Endothelial cell of umbilical vein (primary cell): ENCODE measurements at regions not wholly inside any gene's neighbourhood (a gene's known extent, or its start where the extent isn't known, plus 50 kb on each side); places are given as distances from the start of the nearest gene placed in this dataset.

Experiments used
- BruUV-seq: library from RNA; stranded (reverse); fragments of 400-500 nt; replicated peaks from 2 replicates; lab custom pipeline; 2021; lab: Mats Ljungman, UMichigan
- CTCF ChIA-PET: fragments of 300-600, 350-600 bp; sonication (Branson Sonifier 250); formaldehyde crosslinking; loops from one replicate; lab custom pipeline; 2021; ENCODE audit warnings: antibody characterized with exemption, inconsistent platforms; lab: Charles Lee
- POLR2A ChIA-PET: fragments of 300-600, 350-600 bp; sonication (Branson Sonifier 250); formaldehyde crosslinking; loops from one replicate; lab custom pipeline; 2021; ENCODE audit warnings: antibody characterized with exemption, inconsistent platforms; lab: Charles Lee
- DNase-seq: peaks from one replicate; pipeline ENCODE4 v3.0.0-alpha.2; 2011; ENCODE audit warnings: low read depth, low spot score
- FAIRE-seq: peaks from 2 replicates; lab custom pipeline; 2011; peaks lifted over from hg19 to GRCh38; lab: Jason Lieb, UNC
- H2AFZ ChIP-seq: 2 replicates; pipeline ENCODE4 v1.6.0; 2012; ENCODE audit warnings: low read depth, low read length, control low read depth, inconsistent platforms
- H3K27ac ChIP-seq: 2 replicates; pipeline ENCODE4 v1.5.1; 2011; ENCODE audit warnings: low read depth, mild to moderate bottlenecking, control low read depth, low read length, moderate library complexity; ENCODE audit not compliant: insufficient read depth
- H3K27me3 ChIP-seq, 2 experiments: 2 replicates each; pipeline versions ENCODE4 v1.6.0 to v1.6.1; 2011; ENCODE audit warnings: low read length in 2 of 2, mixed read lengths in 1 of 2; ENCODE audit not compliant: control insufficient read depth in 2 of 2, insufficient read depth in 2 of 2
- H3K36me3 ChIP-seq, 2 experiments: 2 replicates in 1 of 2; 3 replicates in 1 of 2; pipeline ENCODE4 v1.5.1; 2011; ENCODE audit warnings: low read length in 2 of 2, mild to moderate bottlenecking in 1 of 2, moderate library complexity in 1 of 2; ENCODE audit not compliant: control insufficient read depth in 2 of 2, insufficient read depth in 2 of 2; ENCODE audit errors: extremely low read depth in 1 of 2
- H3K4me1 ChIP-seq: 3 replicates; pipeline ENCODE4 v1.5.1; 2011; ENCODE audit warnings: mild to moderate bottlenecking, low read length; ENCODE audit not compliant: control insufficient read depth, insufficient read depth; ENCODE audit errors: extremely low read depth
- H3K4me2 ChIP-seq: 2 replicates; pipeline ENCODE4 v1.6.1; 2011; ENCODE audit warnings: low read length, control low read depth, mixed read lengths; ENCODE audit not compliant: insufficient read depth
- H3K4me3 ChIP-seq, 3 experiments: fragments of 200-600 bp in 1 of 3; sonication (generic), shearing (Covaris generic) in 1 of 3; replicated peaks in 1 of 3; 2 replicates each; pipeline ENCODE4 v1.5.1; 2011 to 2016; ENCODE audit warnings: control low read depth in 3 of 3, low read length in 3 of 3, mild to moderate bottlenecking in 2 of 3, inconsistent platforms in 1 of 3, low read depth in 1 of 3, moderate library complexity in 1 of 3; ENCODE audit not compliant: insufficient read depth in 1 of 3
- H3K79me2 ChIP-seq: 2 replicates; pipeline ENCODE4 v1.6.0; 2012; ENCODE audit warnings: low read length, inconsistent platforms; ENCODE audit not compliant: control insufficient read depth, insufficient read depth
- H3K9ac ChIP-seq: replicated peaks from 2 replicates; pipeline ENCODE3; 2011; ENCODE audit warnings: low read length, control low read depth; ENCODE audit not compliant: insufficient read depth; ENCODE audit errors: extremely low read depth
- H3K9me1 ChIP-seq: replicated peaks from 3 replicates; pipeline ENCODE4 v1.6.0; 2011; ENCODE audit warnings: mild to moderate bottlenecking, low read length; ENCODE audit not compliant: control insufficient read depth, insufficient read depth; ENCODE audit errors: extremely low read depth
- H3K9me3 ChIP-seq: replicated peaks from 2 replicates; pipeline ENCODE4 v1.5.1; 2012; ENCODE audit warnings: low read length, inconsistent platforms; ENCODE audit not compliant: control insufficient read depth, insufficient read depth
- H4K20me1 ChIP-seq: replicated peaks from 2 replicates; pipeline ENCODE3; 2011; ENCODE audit warnings: mild to moderate bottlenecking, low read length; ENCODE audit not compliant: control insufficient read depth, insufficient read depth; ENCODE audit errors: extremely low read depth
- EZH2 ChIP-seq: IDR thresholded peaks from 2 replicates; pipeline ENCODE4 v1.6.1; 2012; ENCODE audit warnings: borderline replicate concordance, low read depth, mild to moderate bottlenecking, moderate library complexity, low read length, inconsistent platforms; ENCODE audit not compliant: severe bottlenecking
- FOS ChIP-seq: IDR thresholded peaks from 2 replicates; pipeline ENCODE4 v1.6.1; 2011; ENCODE audit warnings: mild to moderate bottlenecking, low read length, moderate library complexity, borderline replicate concordance; ENCODE audit not compliant: insufficient read depth
- GATA2 ChIP-seq: IDR thresholded peaks from 2 replicates; pipeline ENCODE4 v1.7.0; 2011; ENCODE audit warnings: low read depth, mild to moderate bottlenecking, moderate library complexity, mixed read lengths, low read length; ENCODE audit not compliant: insufficient read length, insufficient read depth
- JUN ChIP-seq: IDR thresholded peaks from 2 replicates; pipeline ENCODE4 v1.6.1; 2011; ENCODE audit warnings: borderline replicate concordance, low read depth; ENCODE audit not compliant: insufficient read length, insufficient read depth
- MAX ChIP-seq: IDR thresholded peaks from 2 replicates; pipeline ENCODE4 v1.6.1; 2011; ENCODE audit not compliant: insufficient read depth, insufficient read length
- MYC ChIP-seq: IDR thresholded peaks from one replicate; pipeline ENCODE4 v1.6.1; 2011; ENCODE audit warnings: mild to moderate bottlenecking, low read depth, low read length
- POLR2A ChIP-seq: IDR thresholded peaks from 2 replicates; pipeline ENCODE4 v1.6.1; 2012; ENCODE audit warnings: low read depth, mild to moderate bottlenecking, control low read depth, low read length
- POLR2AphosphoS5 ChIP-seq: IDR thresholded peaks from 2 replicates; pipeline ENCODE4 v1.6.1; 2012; ENCODE audit warnings: low read depth, mild to moderate bottlenecking, control low read depth, low read length, moderate library complexity; ENCODE audit not compliant: insufficient read depth
- dilution Hi-C: fragments of 300-500 bp; cut with MboI; formaldehyde crosslinking; loops from one replicate; pipeline ENCODE4 v1.15.0; 2019; ENCODE audit warnings: low sequenced_read_pairs; ENCODE audit not compliant: extremely low pct_ligation_motif_present
- intact Hi-C: fragments of 100-400 bp; cut with micrococcal nuclease; formaldehyde crosslinking; loops from one replicate; pipeline ENCODE4 v1.10.0; 2022
- TF ChIP-seq, protein P1 (sequence below), 2 donors: IDR thresholded peaks; 1 replicate in 1 of 2; 2 replicates in 1 of 2; pipeline ENCODE4 v1.5.1; 2011; ENCODE audit warnings: low read length in 2 of 2, mild to moderate bottlenecking in 2 of 2, moderate library complexity in 2 of 2, control low read depth in 1 of 2, inconsistent platforms in 1 of 2, low read depth in 1 of 2; ENCODE audit not compliant: insufficient read depth in 1 of 2; ENCODE audit errors: extremely low read depth in 1 of 2

DNA sequence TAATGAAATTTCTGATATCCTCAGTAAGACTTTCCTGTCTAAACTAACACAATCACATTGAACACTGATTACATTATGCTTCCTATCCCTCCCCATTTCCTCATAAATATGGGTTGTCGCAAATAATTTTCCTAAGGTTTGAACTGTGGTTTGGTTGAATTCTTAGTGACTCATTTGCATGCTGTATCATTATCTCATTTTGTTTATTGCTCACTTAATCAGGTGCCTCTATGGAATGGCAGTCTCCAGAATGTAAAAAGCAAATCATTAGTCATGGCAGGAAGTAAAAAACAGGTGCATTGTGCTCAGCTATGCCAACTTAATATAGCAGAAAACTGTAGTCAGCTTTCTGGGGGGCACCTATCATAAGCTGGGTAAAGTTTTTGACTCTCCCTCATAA, 216.0 kb upstream of the ZBTB20 start:
- Histone ChIP-seq H3K36me3 (no peaks in the 10 kb centered on the region), H2AFZ (no peak overlapping the region), H3K79me2 (no peaks in the 10 kb centered on the region), H3K9me3 (no peaks in the 10 kb centered on the region), H3K9ac (no peak overlapping the region), H3K27me3 (no peaks in the 10 kb centered on the region), H3K9me1 (no peaks in the 10 kb centered on the region), H3K4me3 (no peak overlapping the region), H4K20me1 (no peaks in the 10 kb centered on the region), H3K27ac (no peak overlapping the region), H3K4me1 (peaks cover 4% of the 10 kb centered on the region), H3K4me2 (no peak overlapping the region)
- FAIRE-seq, result peak; percentile 59
- TF ChIP-seq MYC (no peak), GATA2 (no peak), FOS (peak; percentile 70), POLR2AphosphoS5 (peak; percentile 18), EZH2 (no peak), POLR2A (no peak), MAX (no peak), JUN (peak; percentile 65)
- TF ChIP-seq, protein P1, sequence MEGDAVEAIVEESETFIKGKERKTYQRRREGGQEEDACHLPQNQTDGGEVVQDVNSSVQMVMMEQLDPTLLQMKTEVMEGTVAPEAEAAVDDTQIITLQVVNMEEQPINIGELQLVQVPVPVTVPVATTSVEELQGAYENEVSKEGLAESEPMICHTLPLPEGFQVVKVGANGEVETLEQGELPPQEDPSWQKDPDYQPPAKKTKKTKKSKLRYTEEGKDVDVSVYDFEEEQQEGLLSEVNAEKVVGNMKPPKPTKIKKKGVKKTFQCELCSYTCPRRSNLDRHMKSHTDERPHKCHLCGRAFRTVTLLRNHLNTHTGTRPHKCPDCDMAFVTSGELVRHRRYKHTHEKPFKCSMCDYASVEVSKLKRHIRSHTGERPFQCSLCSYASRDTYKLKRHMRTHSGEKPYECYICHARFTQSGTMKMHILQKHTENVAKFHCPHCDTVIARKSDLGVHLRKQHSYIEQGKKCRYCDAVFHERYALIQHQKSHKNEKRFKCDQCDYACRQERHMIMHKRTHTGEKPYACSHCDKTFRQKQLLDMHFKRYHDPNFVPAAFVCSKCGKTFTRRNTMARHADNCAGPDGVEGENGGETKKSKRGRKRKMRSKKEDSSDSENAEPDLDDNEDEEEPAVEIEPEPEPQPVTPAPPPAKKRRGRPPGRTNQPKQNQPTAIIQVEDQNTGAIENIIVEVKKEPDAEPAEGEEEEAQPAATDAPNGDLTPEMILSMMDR (IDR thresholded peaks at IDR 0.05; ENCODE audit: extremely low read depth in 1 of 2, insufficient read depth in 1 of 2, low read depth in 1 of 2, low read length in 2 of 2), result no peak
- ChIA-PET POLR2A (no interaction called here), CTCF (interaction anchor here (1.4 kb wide), 1 partner anchor 21 kb away, joined by 4 read pairs; no protein-coding TSS in a partner anchor)
- no TSS peak for BruUV-seq
- DNase-seq, result peak; percentile 70
- intact Hi-C loops (no loop called here), dilution Hi-C loops (no loop called here)
